GM21515 (cell line): ENCODE measurements at regions not wholly inside any gene's neighbourhood (a gene's known extent, or its start where the extent isn't known, plus 50 kb on each side); places are given as distances from the start of the nearest gene placed in this dataset.

ENCODE experiments used
- ATAC-seq: cut with Tn5 transposase; IDR thresholded peaks from one replicate; pipeline ENCODE4 v1.9.1; 2021; ENCODE audit not compliant: unreplicated experiment

DNA sequence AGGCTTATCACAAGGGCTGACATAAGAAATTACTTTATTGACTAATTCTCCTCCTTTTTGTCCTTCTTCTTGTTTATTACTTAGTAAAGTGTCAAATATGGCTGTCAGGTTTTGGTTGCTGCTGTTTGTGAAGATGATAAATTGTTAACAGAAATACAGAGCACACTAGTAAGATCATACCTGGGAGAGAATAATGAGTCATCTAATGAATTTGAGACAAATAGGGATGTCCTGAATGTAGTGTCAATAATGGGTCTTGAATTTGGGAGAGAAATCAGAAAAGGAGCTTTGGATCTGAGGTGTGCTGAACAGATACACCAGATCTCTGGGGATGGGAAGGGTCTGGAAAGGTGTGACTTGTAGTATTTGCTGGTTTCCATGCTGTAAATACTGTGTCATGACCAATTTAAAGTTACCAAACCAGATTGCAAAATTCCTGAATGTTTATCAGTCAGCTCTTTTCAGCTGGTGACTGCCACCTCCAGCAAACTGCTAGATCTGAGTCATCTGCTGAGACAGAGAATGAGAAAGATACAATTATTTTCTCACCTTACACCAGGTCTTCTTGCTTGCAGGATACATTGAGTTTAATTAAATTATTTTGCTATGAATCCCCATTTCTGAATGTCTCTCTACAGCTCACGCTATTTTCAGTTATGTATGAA lies 76.7 kb upstream of the SATB1 start:
- ATAC-seq = no peak

DNA sequence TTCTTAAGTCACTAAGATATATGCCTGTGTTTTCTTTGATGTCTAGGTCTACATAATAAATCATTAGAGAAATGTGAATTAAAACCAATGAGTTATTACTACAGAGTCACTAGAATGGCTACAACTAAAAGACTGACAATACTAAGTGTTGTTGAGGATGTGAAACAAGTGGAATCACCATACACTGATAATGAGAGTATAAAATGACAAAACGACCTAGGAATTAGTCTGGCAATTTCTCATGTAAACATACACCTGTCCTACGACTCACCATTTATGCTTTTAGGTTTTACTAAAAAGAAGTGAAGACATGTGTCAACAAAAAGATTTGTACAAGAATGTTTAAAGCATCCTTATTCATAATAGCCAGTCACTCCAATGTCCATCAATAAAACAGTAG lies 75.2 kb upstream of the SATB1 start:
- no peak for ATAC-seq

DNA sequence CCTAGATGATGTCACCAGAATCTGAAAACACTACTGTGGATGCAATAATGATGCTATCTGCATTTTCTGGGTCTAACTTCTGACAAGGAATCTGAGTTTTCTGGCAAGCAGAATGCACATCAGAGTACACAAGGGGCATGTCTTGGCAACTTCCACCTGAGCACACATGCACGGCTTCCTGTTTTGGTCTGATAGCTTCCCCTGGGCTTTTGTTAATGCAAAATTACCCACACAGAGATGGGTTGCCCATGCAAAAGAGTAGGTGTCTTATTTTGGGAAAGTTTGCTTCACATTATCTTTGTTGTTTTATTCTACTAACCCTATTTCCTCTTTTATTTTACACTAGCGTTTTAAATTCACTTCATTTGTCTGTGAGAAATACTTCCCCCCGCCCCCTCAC lies 74.2 kb upstream of the SATB1 start:
- ATAC-seq = peak; percentile 63

DNA sequence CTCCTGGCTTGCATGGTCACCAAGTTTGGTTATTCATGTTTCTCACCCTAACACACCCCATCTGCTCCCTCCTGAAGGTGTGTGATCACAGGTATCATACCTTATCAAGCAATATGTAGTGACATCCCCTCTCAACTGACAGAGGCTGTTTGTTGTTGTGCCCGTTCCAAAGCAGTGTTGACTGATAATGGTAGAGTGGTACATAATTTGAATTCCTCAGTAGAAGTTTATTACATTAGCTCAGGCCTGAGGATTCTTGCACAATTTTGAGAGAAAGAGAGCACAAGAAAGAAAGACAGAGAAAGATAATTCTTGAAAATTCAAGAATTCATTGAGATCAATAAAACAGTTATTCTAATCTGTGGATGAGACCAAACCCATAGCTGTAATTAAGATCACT lies 69.1 kb upstream of the SATB1 start:
- ATAC-seq = no peak

DNA sequence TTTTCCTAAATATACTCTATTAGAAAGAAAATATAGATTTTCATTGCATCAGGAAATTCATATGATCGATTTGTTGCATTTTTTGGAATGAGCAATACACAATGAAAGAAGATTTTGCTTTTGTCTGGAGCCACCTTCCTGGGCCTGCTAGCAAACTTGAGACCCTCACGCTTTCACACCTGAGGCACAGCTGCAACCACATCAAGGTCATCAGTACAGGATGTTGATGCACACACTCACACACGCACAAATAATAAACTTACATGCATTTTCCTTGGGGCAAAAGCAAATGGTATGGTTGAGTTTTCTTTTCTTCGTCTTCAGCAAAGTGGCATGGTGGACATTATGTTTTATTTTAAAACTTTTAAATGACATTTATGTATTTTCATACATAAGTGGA lies 64.8 kb upstream of the SATB1 start:
- no peak for ATAC-seq

DNA sequence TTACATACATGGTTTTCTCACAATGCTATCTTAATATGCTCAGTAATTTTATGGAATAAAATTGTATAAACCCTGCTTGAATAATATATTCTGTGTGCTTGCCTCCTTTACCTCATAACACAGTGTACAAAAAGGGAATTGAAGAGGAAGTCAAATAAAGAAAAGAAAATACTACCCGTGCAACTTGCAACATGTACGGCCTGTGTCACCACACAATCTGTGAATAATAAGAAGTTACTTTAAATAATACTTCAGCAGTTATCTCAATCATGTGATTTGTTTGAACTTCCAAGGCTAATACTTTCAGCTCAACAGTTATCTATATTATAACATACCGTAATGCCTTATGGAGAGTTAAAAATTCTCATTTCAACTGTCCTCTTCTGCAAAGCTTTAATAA lies 58.1 kb upstream of the SATB1 start:
- ATAC-seq = no peak

DNA sequence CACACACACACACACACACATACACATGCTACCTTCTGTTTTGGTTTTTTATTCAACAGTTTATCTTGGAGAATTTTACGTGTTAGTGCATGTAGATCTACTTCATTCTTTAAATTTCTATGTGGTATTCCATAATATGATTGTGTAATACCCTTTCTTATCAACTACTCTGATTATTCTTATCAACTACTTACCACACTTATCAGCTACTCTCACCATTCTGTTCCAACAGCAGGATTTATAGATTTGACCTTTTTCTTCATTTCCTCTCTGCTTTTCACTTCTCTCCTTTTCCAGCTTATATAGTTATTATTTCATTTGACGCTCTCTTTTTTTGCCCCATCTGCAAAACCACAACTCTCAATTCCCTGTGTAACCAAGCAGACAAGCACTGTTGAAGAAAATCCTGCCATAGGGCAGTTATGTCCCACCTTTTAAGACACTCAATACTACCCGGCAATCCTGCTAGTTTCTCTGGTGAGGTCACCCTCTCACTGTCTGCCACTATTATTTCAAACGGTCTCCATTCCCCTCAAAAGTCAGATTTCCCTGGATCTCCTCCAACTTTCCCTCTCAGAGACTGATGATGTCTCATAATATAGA lies 56.9 kb upstream of the SATB1 start:
- no peak for ATAC-seq

DNA sequence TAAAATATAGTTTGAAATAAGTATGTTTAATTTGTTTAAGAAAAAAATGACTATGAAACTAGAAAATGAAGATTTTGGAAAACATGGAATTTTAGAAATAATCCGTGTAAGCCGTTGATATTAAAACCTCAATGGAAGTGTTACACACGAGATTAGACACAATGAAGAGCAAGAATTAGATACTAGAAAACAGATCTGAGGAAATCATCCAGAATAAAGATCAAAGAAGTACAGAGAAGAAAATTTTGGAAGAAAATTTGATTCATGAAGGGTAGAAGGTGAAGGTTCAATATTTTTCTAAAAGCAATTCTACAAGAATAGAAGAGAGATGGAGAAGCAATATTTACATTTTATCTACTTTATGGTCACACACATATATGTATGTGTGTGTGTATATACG lies 52.5 kb upstream of the SATB1 start:
- no peak for ATAC-seq
